Ishikawa (cell line): ENCODE measurements at regions not wholly inside any gene's neighbourhood (a gene's known extent, or its start where the extent isn't known, plus 50 kb on each side); places are given as distances from the start of the nearest gene placed in this dataset.

Source experiments
- NFIC ChIP-seq: IDR thresholded peaks from 2 replicates; pipeline ENCODE4 v1.6.1; 2012
- TCF12 ChIP-seq: IDR thresholded peaks from 2 replicates; pipeline ENCODE4 v1.6.1; 2012; ENCODE audit warnings: low read depth
- YY1 ChIP-seq: IDR thresholded peaks from 2 replicates; pipeline ENCODE4 v1.6.1; 2012; ENCODE audit warnings: low read depth
- TF ChIP-seq, protein P1 (sequence below): IDR thresholded peaks from 2 replicates; pipeline ENCODE4 v1.6.1; 2012

DNA sequence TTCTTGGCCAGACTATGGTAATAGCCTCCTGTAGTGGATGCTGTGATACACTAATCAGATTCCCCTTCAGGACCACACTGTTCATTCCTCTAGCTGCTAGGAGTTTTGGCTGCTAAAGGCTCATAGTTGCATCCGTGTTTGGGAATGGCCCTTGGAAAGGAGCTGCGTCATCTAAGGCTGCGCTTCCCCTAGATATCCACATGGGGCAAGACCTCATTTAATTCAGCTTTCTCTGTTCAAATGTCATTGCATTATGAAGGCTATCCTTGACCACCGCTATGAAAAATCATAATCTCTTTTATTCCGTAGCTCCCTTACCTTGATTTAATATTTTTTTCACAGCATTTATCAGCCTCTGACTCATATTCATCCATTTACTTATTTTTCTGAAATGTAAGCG, 258.3 kb upstream of the NR4A3 start:
- TF ChIP-seq NFIC (no peak), TCF12 (no peak), YY1 (no peak)
- TF ChIP-seq, protein P1, sequence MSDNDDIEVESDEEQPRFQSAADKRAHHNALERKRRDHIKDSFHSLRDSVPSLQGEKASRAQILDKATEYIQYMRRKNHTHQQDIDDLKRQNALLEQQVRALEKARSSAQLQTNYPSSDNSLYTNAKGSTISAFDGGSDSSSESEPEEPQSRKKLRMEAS: no peak
